Activated T-helper 9 cell treated with anti-CD3 and anti-CD28 coated beads, Interleukin-2, amount 50 U/mL, for 16 hours (primary cell): ENCODE measurements at regions not wholly inside any gene's neighbourhood (a gene's known extent, or its start where the extent isn't known, plus 50 kb on each side); places are given as distances from the start of the nearest gene placed in this dataset.

Source experiments
- DNase-seq: peaks from one replicate; pipeline ENCODE4 v3.0.0-alpha.2; 2020; ENCODE audit warnings: low read depth

- DNase-seq: no peak
Measured at GRCh38 chrX:49773993-49774392, 55.1 kb upstream of the PAGE4 start.

- no peak for DNase-seq
Measured at GRCh38 chrX:49767236-49767635, 61.9 kb upstream of the PAGE4 start.

GRCh38 chrX:49762175-49762720, 66.5 kb upstream of the PAGE1 start:
- DNase-seq: no peak

- DNase-seq: no peak
Measured at GRCh38 chrX:49761481-49761880, 65.7 kb upstream of the PAGE1 start.

GRCh38 chrX:49760290-49760890, 64.6 kb upstream of the PAGE1 start:
- no peak for DNase-seq

- no peak for DNase-seq
Measured at GRCh38 chrX:49756692-49757091, 60.9 kb upstream of the PAGE1 start.

- DNase-seq: peak; percentile 6
Measured at GRCh38 chrX:49754233-49754857, 58.6 kb upstream of the PAGE1 start.

GRCh38 chrX:49753691-49754090, 57.9 kb upstream of the PAGE1 start:
- no peak for DNase-seq

GRCh38 chrX:49748211-49748956, 52.6 kb upstream of the PAGE1 start:
- DNase-seq: no peak

GRCh38 chrX:49746306-49746705, 50.5 kb upstream of the PAGE1 start:
- no peak for DNase-seq
